Sigmoid colon (tissue), 4 donors: ENCODE measurements at regions not wholly inside any gene's neighbourhood (a gene's known extent, or its start where the extent isn't known, plus 50 kb on each side); places are given as distances from the start of the nearest gene placed in this dataset.

Experiments used
- CTCF ChIP-seq, 4 experiments: fragments of 450-650 bp in 3 of 4; fragments of 200-600 bp in 1 of 4; IDR thresholded peaks; one replicate each; pipeline ENCODE4 v1.5.1; 2016 to 2019; ENCODE audit warnings: antibody characterized with exemption in 4 of 4, mild to moderate bottlenecking in 3 of 4, moderate library complexity in 2 of 4
- POLR2A ChIP-seq, 2 donors: fragments of 450-650 bp; IDR thresholded peaks; one replicate each; pipeline ENCODE4 v1.6.1; 2016; ENCODE audit warnings: antibody characterized with exemption in 2 of 2, mild to moderate bottlenecking in 2 of 2, moderate library complexity in 2 of 2
- POLR2AphosphoS5 ChIP-seq, 4 donors: sonication (generic); formaldehyde crosslinking; IDR thresholded peaks; one replicate each; pipeline ENCODE4 v1.6.1; 2017; ENCODE audit warnings: antibody characterized with exemption in 4 of 4

- TF ChIP-seq CTCF (IDR thresholded peaks at IDR 0.05) (no peak), POLR2A (IDR thresholded peaks at IDR 0.05) (no peak), POLR2AphosphoS5 (IDR thresholded peaks at IDR 0.05) (no peak)
Observed at GRCh38 chr5:92556747-92557146, 1024.3 kb downstream of the NR2F1-AS1 start.
